CD14-positive monocyte (primary cell): ENCODE measurements at regions not wholly inside any gene's neighbourhood (a gene's known extent, or its start where the extent isn't known, plus 50 kb on each side); places are given as distances from the start of the nearest gene placed in this dataset.

ENCODE experiments used
- DNase-seq, 3 donors: peaks; one replicate each; pipeline ENCODE4 v3.0.0-alpha.2; 2011 to 2022
- H2AFZ ChIP-seq: 2 replicates; pipeline ENCODE4 v1.6.0; 2012; ENCODE audit warnings: mild to moderate bottlenecking, low read depth, low read length, inconsistent platforms; ENCODE audit not compliant: insufficient read depth, poor library complexity, severe bottlenecking
- H3K27ac ChIP-seq, 2 donors: 1 replicate in 1 of 2; 2 replicates in 1 of 2; pipeline ENCODE4 v1.5.1; 2012 to 2013; ENCODE audit warnings: low read length in 2 of 2, control low read depth in 1 of 2, inconsistent platforms in 1 of 2, low read depth in 1 of 2, mild to moderate bottlenecking in 1 of 2
- H3K27me3 ChIP-seq, 2 donors: one replicate each; pipeline versions ENCODE4 v1.6.0 to v1.6.1; 2011 to 2013; ENCODE audit warnings: low read length in 2 of 2; ENCODE audit not compliant: control insufficient read depth in 2 of 2, insufficient read depth in 2 of 2
- H3K36me3 ChIP-seq, 2 donors: replicated peaks in 1 of 2; 1 replicate in 1 of 2; 2 replicates in 1 of 2; pipeline versions ENCODE4 v1.5.1 to v1.6.1; 2012 to 2013; ENCODE audit warnings: low read length in 2 of 2, control low read depth in 1 of 2, inconsistent platforms in 1 of 2, mild to moderate bottlenecking in 1 of 2; ENCODE audit not compliant: insufficient read depth in 2 of 2, control insufficient read depth in 1 of 2
- H3K4me1 ChIP-seq, 2 donors: 1 replicate in 1 of 2; 2 replicates in 1 of 2; pipeline versions ENCODE4 v1.5.1 to v1.6.1; 2012 to 2013; ENCODE audit warnings: low read length in 2 of 2, control low read depth in 1 of 2, inconsistent platforms in 1 of 2, mild to moderate bottlenecking in 1 of 2, moderate library complexity in 1 of 2; ENCODE audit not compliant: insufficient read depth in 2 of 2, control insufficient read depth in 1 of 2
- H3K4me2 ChIP-seq: replicated peaks from 2 replicates; pipeline ENCODE3; 2012; ENCODE audit warnings: low read length, moderate library complexity, mild to moderate bottlenecking; ENCODE audit not compliant: poor library complexity, severe bottlenecking; ENCODE audit errors: extremely low read depth
- H3K4me3 ChIP-seq, 3 experiments: fragments of 200-600 bp in 1 of 3; sonication (generic) in 1 of 3; replicated peaks in 1 of 3; 1 replicate in 2 of 3; 2 replicates in 1 of 3; pipeline ENCODE4 v1.5.1; 2011 to 2013; ENCODE audit warnings: low read length in 3 of 3, mild to moderate bottlenecking in 3 of 3, control low read depth in 2 of 3, low read depth in 2 of 3, inconsistent platforms in 1 of 3, moderate library complexity in 1 of 3
- H3K79me2 ChIP-seq: 2 replicates; pipeline ENCODE4 v1.6.0; 2012; ENCODE audit warnings: mild to moderate bottlenecking, control low read depth, inconsistent platforms, low read length, moderate library complexity; ENCODE audit not compliant: insufficient read depth
- H3K9ac ChIP-seq: 2 replicates; pipeline ENCODE4 v1.6.0; 2017; ENCODE audit warnings: low read length, mild to moderate bottlenecking; ENCODE audit not compliant: insufficient read depth, poor library complexity, severe bottlenecking
- H3K9me3 ChIP-seq, 2 donors: replicated peaks in 1 of 2; 1 replicate in 1 of 2; 2 replicates in 1 of 2; pipeline versions ENCODE4 v1.5.1 to v1.6.1; 2012 to 2013; ENCODE audit warnings: low read length in 2 of 2, control low read depth in 1 of 2; ENCODE audit not compliant: control insufficient read depth in 1 of 2, insufficient read depth in 1 of 2
- H4K20me1 ChIP-seq: 2 replicates; pipeline ENCODE4 v1.6.0; 2012; ENCODE audit warnings: mild to moderate bottlenecking, low read length, control low read depth, moderate library complexity; ENCODE audit not compliant: insufficient read depth
- H3K27ac Mint-ChIP-seq, 7 donors: one replicate each; pipeline ENCODE4 v1.8.0; 2020; ENCODE audit warnings: mild to moderate bottlenecking in 7 of 7, mixed read lengths in 7 of 7, moderate library complexity in 6 of 7, inconsistent platforms in 2 of 7
- H3K27me3 Mint-ChIP-seq, 3 donors: one replicate each; pipeline ENCODE4 v1.8.0; 2021 to 2022; ENCODE audit warnings: low read depth in 3 of 3, mild to moderate bottlenecking in 3 of 3, mixed read lengths in 3 of 3, moderate library complexity in 3 of 3, inconsistent platforms in 1 of 3
- H3K36me3 Mint-ChIP-seq, 2 donors: one replicate each; pipeline ENCODE4 v1.8.0; 2020; ENCODE audit warnings: mixed read lengths in 2 of 2, inconsistent platforms in 1 of 2, mild to moderate bottlenecking in 1 of 2
- H3K4me1 Mint-ChIP-seq: one replicate; pipeline ENCODE4 v1.8.0; 2020; ENCODE audit warnings: mild to moderate bottlenecking, mixed read lengths
- H3K4me3 Mint-ChIP-seq, 2 donors: one replicate each; pipeline ENCODE4 v1.8.0; 2020; ENCODE audit warnings: mild to moderate bottlenecking in 2 of 2, mixed read lengths in 2 of 2, moderate library complexity in 1 of 2
- H3K9me3 Mint-ChIP-seq, 7 donors: one replicate each; pipeline ENCODE4 v1.8.0; 2020 to 2022; ENCODE audit warnings: mixed read lengths in 7 of 7, mild to moderate bottlenecking in 6 of 7, moderate library complexity in 6 of 7, inconsistent platforms in 2 of 7
- CTCF ChIP-seq: fragments of 200-600 bp; IDR thresholded peaks from one replicate; pipeline ENCODE4 v1.8.0; 2022; ENCODE audit warnings: antibody characterized with exemption, mild to moderate bottlenecking
- WGBS: methylation state at CpG from one replicate; pipeline ENCODE4 v1.1.5; 2013; ENCODE audit warnings: missing lambda C conversion rate; ENCODE audit not compliant: insufficient coverage; 5-methylcytosine and 5-hydroxymethylcytosine counted together
- intact Hi-C, 2 donors: fragments of 100-400 bp; cut with micrococcal nuclease; formaldehyde crosslinking; loops; one replicate each; pipeline versions ENCODE4 v1.15.0 to v1.15.1; 2023

GRCh38 chr7:127512663-127513062 is 72.7 kb downstream of the GCC1 start:
- Histone ChIP-seq H3K9me3 (no peaks in the 10 kb centered on the region), H3K27ac (no peak overlapping the region), H2AFZ (no peak overlapping the region), H3K4me3 (no peak overlapping the region), H4K20me1 (no peaks in the 10 kb centered on the region), H3K9ac (no peak overlapping the region), H3K79me2 (no peaks in the 10 kb centered on the region), H3K4me2 (no peak overlapping the region), H3K4me1 (no peaks in the 10 kb centered on the region), H3K36me3 (no peaks in the 10 kb centered on the region), H3K27me3 (peaks cover 7 to 8% of the 10 kb centered on the region in 2 donors)
- no peak for DNase-seq
- Mint-ChIP-seq H3K27ac (no peak overlapping the region), H3K4me3 (no peak overlapping the region), H3K4me1 (no peaks in the 10 kb centered on the region), H3K36me3 (no peaks in the 10 kb centered on the region), H3K9me3 (no peaks in the 10 kb centered on the region), H3K27me3 (peaks cover 17 to 25% (median 19%) of the 10 kb centered on the region in 3 donors)
- WGBS = 100% methylated on average over 2 of the region's 6 CpGs
- no peak for TF ChIP-seq CTCF
- intact Hi-C loops = no loop called here

GRCh38 chr7:127504715-127505114 is 80.7 kb downstream of the GCC1 start:
- H2AFZ ChIP-seq = no peak overlapping the region
- Mint-ChIP-seq H3K36me3 (no peaks in the 10 kb centered on the region), H3K4me3 (no peak overlapping the region), H3K4me1 (no peaks in the 10 kb centered on the region), H3K9me3 (no peaks in the 10 kb centered on the region), H3K27ac (no peak overlapping the region), H3K27me3 (peaks cover 5 to 15% (median 6%) of the 10 kb centered on the region in 3 donors)
- H3K4me1 ChIP-seq = no peaks in the 10 kb centered on the region
- no peak overlapping the region for H3K4me3 ChIP-seq
- intact Hi-C loops = no loop called here
- no peaks in the 10 kb centered on the region for H3K36me3 ChIP-seq
- no peak overlapping the region for H3K27ac ChIP-seq
- peak; percentile 38 for TF ChIP-seq CTCF
- no peaks in the 10 kb centered on the region for H4K20me1 ChIP-seq
- H3K27me3 ChIP-seq = peaks cover 11 to 13% of the 10 kb centered on the region in 2 donors
- 67% methylated on average over 2 of the region's 4 CpGs for WGBS
- no peaks in the 10 kb centered on the region for H3K79me2 ChIP-seq
- H3K9me3 ChIP-seq = no peaks in the 10 kb centered on the region
- peak; percentile 1 to 12 (median 6) for DNase-seq
- no peak overlapping the region for H3K4me2 ChIP-seq
- no peak overlapping the region for H3K9ac ChIP-seq
